ENCODE measurements at regions not wholly inside any gene's neighbourhood (a gene's known extent, or its start where the extent isn't known, plus 50 kb on each side); places are given as distances from the start of the nearest gene placed in this dataset.

DNA sequence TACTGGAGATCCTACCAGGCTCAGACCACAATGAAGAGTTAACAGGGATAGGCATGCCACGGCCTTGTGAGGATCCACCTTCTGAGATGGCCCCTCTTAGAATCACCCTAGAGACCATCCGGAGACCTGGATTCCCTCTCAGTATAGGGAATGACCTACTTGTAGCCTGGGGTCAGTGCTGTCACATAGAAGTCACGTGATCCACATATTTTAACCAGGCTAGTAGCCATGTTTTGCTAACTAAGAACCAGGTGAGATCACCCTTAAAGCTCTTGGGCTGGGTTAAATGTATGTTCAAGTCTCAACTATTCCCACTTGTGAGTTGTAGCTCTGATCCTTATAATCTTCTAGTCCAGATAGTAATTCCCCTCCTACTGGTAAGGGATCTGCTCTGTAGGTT lies 215.4 kb downstream of the CCNG2 start:
- Histone ChIP-seq H3K27me3 (no peaks in the 10 kb centered on the region), H3K27ac (no peak overlapping the region), H3K4me2 (no peak overlapping the region), H4K20me1 (no peaks in the 10 kb centered on the region), H3K4me1 (peaks cover 0 to 15% (median 9%) of the 10 kb centered on the region in 10 experiments; a peak in 12 of 20 replicates), H3K9me3 (replicated peaks in 1 of 11) (peaks cover 4 to 20% (median 11%) of the 10 kb centered on the region in 11 experiments; a peak in 13 of 22 replicates), H3K4me3 (no peak overlapping the region), H3K36me3 (no peaks in the 10 kb centered on the region), H3K9ac (no peak overlapping the region)
- TF ChIP-seq Cebpa-rat (IDR thresholded peaks at IDR 0.05) = no peak

- no peaks in the 10 kb centered on the region for H3K27me3 ChIP-seq
- H3K36me3 ChIP-seq = no peaks in the 10 kb centered on the region
- no peak overlapping the region for H3K9ac ChIP-seq
- peaks cover 0 to 4% (median 0%) of the 10 kb centered on the region in 11 experiments; a peak in 1 of 22 replicates for H3K9me3 ChIP-seq (replicated peaks in 1 of 11)
- no peak overlapping the region for H3K4me3 ChIP-seq
- H4K20me1 ChIP-seq = no peaks in the 10 kb centered on the region
- H3K4me2 ChIP-seq = no peak overlapping the region
- no peak for TF ChIP-seq Cebpa-rat (IDR thresholded peaks at IDR 0.05)
- no peak overlapping the region for H3K27ac ChIP-seq
- peaks cover 0 to 5% (median 0%) of the 10 kb centered on the region in 10 experiments; a peak in 2 of 20 replicates for H3K4me1 ChIP-seq
Measured at GRCh38 chr4:77375866-77376607, 219.0 kb downstream of the CCNG2 start.

- Histone ChIP-seq H3K9ac (no peak overlapping the region), H3K4me2 (no peak overlapping the region; a peak in 1 of 22 replicates), H3K27ac (no peak overlapping the region), H3K36me3 (no peaks in the 10 kb centered on the region), H3K4me3 (no peak overlapping the region), H4K20me1 (no peaks in the 10 kb centered on the region), H3K4me1 (peaks cover 0 to 5% (median 0%) of the 10 kb centered on the region in 10 experiments; a peak in 2 of 20 replicates), H3K9me3 (replicated peaks in 1 of 11) (0 out of 22 replicates have a peak, but pooled peaks cover 0 to 4% (median 0%) of the 10 kb centered on the region in 11 experiments), H3K27me3 (no peaks in the 10 kb centered on the region)
- no peak for TF ChIP-seq Cebpa-rat (IDR thresholded peaks at IDR 0.05)
Measured at GRCh38 chr4:77376788-77377460, 219.9 kb downstream of the CCNG2 start.

GRCh38 chr4:77384094-77384493 lies 221.5 kb upstream of the CXCL13 start:
- peaks cover 0 to 10% (median 0%) of the 10 kb centered on the region in 10 experiments; a peak in 3 of 20 replicates for H3K4me1 ChIP-seq
- H3K9me3 ChIP-seq (replicated peaks in 1 of 11) = no peaks in the 10 kb centered on the region
- H3K9ac ChIP-seq = no peak overlapping the region
- no peak overlapping the region for H3K4me2 ChIP-seq
- H3K27me3 ChIP-seq = no peaks in the 10 kb centered on the region
- H3K4me3 ChIP-seq = no peak overlapping the region
- H3K36me3 ChIP-seq = no peaks in the 10 kb centered on the region
- H3K27ac ChIP-seq = no peak overlapping the region
- H4K20me1 ChIP-seq = no peaks in the 10 kb centered on the region
- TF ChIP-seq Cebpa-rat (IDR thresholded peaks at IDR 0.05) = no peak

- Histone ChIP-seq H3K4me1 (peaks cover 0 to 10% (median 0%) of the 10 kb centered on the region in 10 experiments; a peak in 3 of 20 replicates), H3K36me3 (no peaks in the 10 kb centered on the region), H3K27ac (no peak overlapping the region), H3K4me2 (no peak overlapping the region), H3K9me3 (replicated peaks in 1 of 11) (no peaks in the 10 kb centered on the region), H4K20me1 (no peaks in the 10 kb centered on the region), H3K9ac (no peak overlapping the region), H3K4me3 (no peak overlapping the region), H3K27me3 (no peaks in the 10 kb centered on the region)
- TF ChIP-seq Cebpa-rat (IDR thresholded peaks at IDR 0.05) = no peak
Measured at GRCh38 chr4:77385124-77385969, 220.3 kb upstream of the CXCL13 start.

DNA sequence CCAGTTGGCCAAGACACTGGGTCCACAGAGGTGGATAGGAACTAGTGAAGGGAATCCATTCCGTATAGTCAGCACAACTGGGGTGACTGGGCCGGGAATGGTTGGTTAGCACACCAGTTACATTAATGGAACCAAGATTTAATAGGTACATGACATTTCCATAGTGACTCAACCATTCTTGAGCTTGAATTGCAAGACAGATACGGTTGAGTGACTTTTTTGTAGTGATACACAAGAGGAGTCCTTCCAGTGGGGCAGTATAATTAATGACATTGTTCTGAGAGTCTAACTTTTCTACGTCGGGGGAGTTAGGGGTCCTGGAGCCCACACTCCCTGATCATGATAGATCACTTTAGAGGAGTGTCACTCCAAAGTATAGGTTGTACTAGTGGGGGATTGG lies 211.6 kb upstream of the CXCL13 start:
- Histone ChIP-seq H3K27me3 (no peaks in the 10 kb centered on the region), H3K4me3 (no peak overlapping the region), H3K4me1 (peaks cover 0 to 11% (median 9%) of the 10 kb centered on the region in 10 experiments; a peak in 11 of 20 replicates), H3K27ac (no peak overlapping the region), H3K9ac (no peak overlapping the region), H3K4me2 (no peak overlapping the region), H3K36me3 (no peaks in the 10 kb centered on the region), H3K9me3 (replicated peaks in 1 of 11) (no peaks in the 10 kb centered on the region), H4K20me1 (no peaks in the 10 kb centered on the region)
- no peak for TF ChIP-seq Cebpa-rat (IDR thresholded peaks at IDR 0.05)

DNA sequence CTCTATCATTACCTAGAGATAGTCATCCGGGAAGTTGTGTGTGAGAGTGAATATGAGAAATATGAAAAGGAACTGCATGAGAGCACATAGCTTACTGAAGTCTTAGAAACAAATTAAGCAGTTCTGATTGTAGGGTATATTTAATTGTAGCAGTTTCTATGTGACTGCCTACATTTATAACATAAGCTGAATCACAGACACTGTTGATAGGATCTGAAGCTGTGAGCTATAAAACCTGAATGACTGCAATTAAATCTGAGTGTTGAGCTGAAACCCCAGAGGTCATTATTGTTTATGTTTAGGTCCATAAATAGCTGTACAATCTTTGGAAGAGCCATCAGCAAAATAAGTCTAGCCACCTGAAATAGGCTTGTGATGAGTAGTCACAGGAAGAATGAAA lies 210.1 kb upstream of the CXCL13 start:
- Histone ChIP-seq H3K4me3 (no peak overlapping the region), H3K9ac (no peak overlapping the region), H4K20me1 (no peaks in the 10 kb centered on the region), H3K4me2 (no peak overlapping the region), H3K27me3 (no peaks in the 10 kb centered on the region), H3K9me3 (replicated peaks in 1 of 11) (peaks cover 0 to 5% (median 0%) of the 10 kb centered on the region in 11 experiments; a peak in 5 of 22 replicates), H3K27ac (no peak overlapping the region), H3K36me3 (no peaks in the 10 kb centered on the region), H3K4me1 (peaks cover 0 to 11% (median 9%) of the 10 kb centered on the region in 10 experiments; a peak in 11 of 20 replicates)
- no peak for TF ChIP-seq Cebpa-rat (IDR thresholded peaks at IDR 0.05)

GRCh38 chr4:77398256-77398655 lies 207.4 kb upstream of the CXCL13 start:
- peak overlapping the region in 5 of 11 experiments; percentile 4 to 43 (median 14); a peak in 5 of 22 replicates for H3K4me2 ChIP-seq
- no peaks in the 10 kb centered on the region for H3K27me3 ChIP-seq
- H3K4me1 ChIP-seq = peaks cover 0 to 11% (median 9%) of the 10 kb centered on the region in 10 experiments; a peak in 11 of 20 replicates
- no peak overlapping the region for H3K27ac ChIP-seq
- H4K20me1 ChIP-seq = no peaks in the 10 kb centered on the region
- H3K4me3 ChIP-seq = no peak overlapping the region
- peaks cover 0 to 5% (median 0%) of the 10 kb centered on the region in 11 experiments; a peak in 5 of 22 replicates for H3K9me3 ChIP-seq (replicated peaks in 1 of 11)
- no peak overlapping the region for H3K9ac ChIP-seq
- TF ChIP-seq Cebpa-rat (IDR thresholded peaks at IDR 0.05) = no peak
- no peaks in the 10 kb centered on the region for H3K36me3 ChIP-seq

- H3K4me1 ChIP-seq = peaks cover 0 to 11% (median 9%) of the 10 kb centered on the region in 10 experiments; a peak in 11 of 20 replicates
- no peak overlapping the region for H3K27ac ChIP-seq
- peaks cover 0 to 5% (median 0%) of the 10 kb centered on the region in 11 experiments; a peak in 5 of 22 replicates for H3K9me3 ChIP-seq (replicated peaks in 1 of 11)
- no peak overlapping the region for H3K4me2 ChIP-seq
- no peak overlapping the region for H3K9ac ChIP-seq
- no peak for TF ChIP-seq Cebpa-rat (IDR thresholded peaks at IDR 0.05)
- H3K36me3 ChIP-seq = no peaks in the 10 kb centered on the region
- H4K20me1 ChIP-seq = no peaks in the 10 kb centered on the region
- H3K27me3 ChIP-seq = no peaks in the 10 kb centered on the region
- no peak overlapping the region for H3K4me3 ChIP-seq
Measured at GRCh38 chr4:77399831-77400230, 205.8 kb upstream of the CXCL13 start.
